ENCODE measurements at regions not wholly inside any gene's neighbourhood (a gene's known extent, or its start where the extent isn't known, plus 50 kb on each side); places are given as distances from the start of the nearest gene placed in this dataset.

DNA sequence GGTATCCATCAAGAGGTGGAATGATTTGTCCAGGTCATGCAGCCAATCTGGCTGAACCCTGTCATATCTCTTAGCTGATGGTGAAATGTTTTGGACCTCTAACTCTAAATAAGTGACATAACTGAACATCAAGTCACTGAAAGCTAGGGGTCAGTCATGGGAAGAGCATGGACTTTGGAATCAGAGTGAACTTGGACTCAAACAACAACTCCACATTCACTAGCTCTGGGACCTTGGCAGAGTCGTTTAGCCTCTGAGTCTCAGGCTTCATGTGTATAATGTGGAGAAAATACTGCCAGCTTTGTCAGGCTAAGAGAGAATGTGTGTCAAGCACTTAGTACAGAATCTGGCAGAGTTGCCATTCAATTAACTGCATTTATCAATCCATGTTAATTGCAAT, 557.8 kb upstream of the CFAP20DC start:
- TF ChIP-seq, protein P1, sequence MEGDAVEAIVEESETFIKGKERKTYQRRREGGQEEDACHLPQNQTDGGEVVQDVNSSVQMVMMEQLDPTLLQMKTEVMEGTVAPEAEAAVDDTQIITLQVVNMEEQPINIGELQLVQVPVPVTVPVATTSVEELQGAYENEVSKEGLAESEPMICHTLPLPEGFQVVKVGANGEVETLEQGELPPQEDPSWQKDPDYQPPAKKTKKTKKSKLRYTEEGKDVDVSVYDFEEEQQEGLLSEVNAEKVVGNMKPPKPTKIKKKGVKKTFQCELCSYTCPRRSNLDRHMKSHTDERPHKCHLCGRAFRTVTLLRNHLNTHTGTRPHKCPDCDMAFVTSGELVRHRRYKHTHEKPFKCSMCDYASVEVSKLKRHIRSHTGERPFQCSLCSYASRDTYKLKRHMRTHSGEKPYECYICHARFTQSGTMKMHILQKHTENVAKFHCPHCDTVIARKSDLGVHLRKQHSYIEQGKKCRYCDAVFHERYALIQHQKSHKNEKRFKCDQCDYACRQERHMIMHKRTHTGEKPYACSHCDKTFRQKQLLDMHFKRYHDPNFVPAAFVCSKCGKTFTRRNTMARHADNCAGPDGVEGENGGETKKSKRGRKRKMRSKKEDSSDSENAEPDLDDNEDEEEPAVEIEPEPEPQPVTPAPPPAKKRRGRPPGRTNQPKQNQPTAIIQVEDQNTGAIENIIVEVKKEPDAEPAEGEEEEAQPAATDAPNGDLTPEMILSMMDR (conservative IDR thresholded peaks at IDR 0.05), result no peak
- no peak for TF ChIP-seq EZH2 (IDR thresholded peaks at IDR 0.05; ENCODE audit: low read depth)

All from PC-9 (cell line).